ENCODE measurements at regions not wholly inside any gene's neighbourhood (a gene's known extent, or its start where the extent isn't known, plus 50 kb on each side); places are given as distances from the start of the nearest gene placed in this dataset.

GRCh38 chr3:139794469-139795265, 116.9 kb upstream of the NMNAT3 start:
- TF ChIP-seq TAF1 (IDR thresholded peaks at IDR 0.05; ENCODE audit: borderline replicate concordance, insufficient read depth, low read length) (no peak), SIN3A (IDR thresholded peaks at IDR 0.05; ENCODE audit: borderline replicate concordance, insufficient read depth, low read length) (no peak)

Data from PFSK-1 (cell line).